Body of pancreas (tissue), 4 donors: ENCODE measurements at regions not wholly inside any gene's neighbourhood (a gene's known extent, or its start where the extent isn't known, plus 50 kb on each side); places are given as distances from the start of the nearest gene placed in this dataset.

ENCODE experiments used
- POLR2A ChIP-seq, 3 donors: fragments of 450-650 bp; IDR thresholded peaks; one replicate each; pipeline ENCODE4 v1.6.1; 2016; ENCODE audit warnings: antibody characterized with exemption in 3 of 3, mild to moderate bottlenecking in 2 of 3
- TF ChIP-seq, protein P1 (sequence below), 7 experiments: fragments of 450-650 bp in 4 of 7; fragments of 200-600 bp in 3 of 7; sonication (generic) in 3 of 7; IDR thresholded peaks; one replicate each; pipeline ENCODE4 v1.5.1; 2016 to 2019; ENCODE audit warnings: antibody characterized with exemption in 7 of 7

DNA sequence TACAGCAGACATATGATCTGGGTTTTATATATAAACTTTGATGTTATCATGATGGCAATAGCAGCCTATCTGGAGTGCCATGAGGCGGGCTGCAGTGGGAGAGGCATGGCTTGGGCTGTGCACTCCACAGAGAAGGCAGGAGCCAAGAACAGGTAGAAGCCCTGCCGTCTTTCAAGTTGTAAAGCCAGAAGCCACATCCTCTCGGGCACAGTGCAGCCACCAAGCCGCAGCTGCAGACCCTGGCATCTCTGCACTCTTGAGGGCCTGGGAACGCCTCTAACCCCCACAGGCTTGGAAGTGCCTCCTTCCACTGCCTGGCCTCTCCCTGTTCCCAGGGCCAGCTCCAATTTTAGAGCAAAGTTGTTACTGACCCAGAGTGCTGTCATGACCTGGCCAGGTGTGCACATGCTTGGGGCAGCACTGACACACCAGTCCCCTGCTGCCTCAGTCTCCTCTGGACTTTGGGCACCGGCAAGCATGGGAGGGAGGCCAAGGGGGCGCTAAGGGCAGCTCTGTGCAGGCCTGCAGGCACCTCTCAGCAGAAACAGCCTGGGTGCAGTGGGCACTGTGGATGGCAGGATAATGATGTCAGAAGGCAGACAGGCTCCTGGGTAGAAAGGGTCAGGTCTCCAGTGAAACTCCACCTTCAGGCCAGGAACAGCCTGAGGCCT, 1619.8 kb upstream of the PRMT6 start:
- TF ChIP-seq POLR2A (IDR thresholded peaks at IDR 0.05) = no peak
- TF ChIP-seq, protein P1, sequence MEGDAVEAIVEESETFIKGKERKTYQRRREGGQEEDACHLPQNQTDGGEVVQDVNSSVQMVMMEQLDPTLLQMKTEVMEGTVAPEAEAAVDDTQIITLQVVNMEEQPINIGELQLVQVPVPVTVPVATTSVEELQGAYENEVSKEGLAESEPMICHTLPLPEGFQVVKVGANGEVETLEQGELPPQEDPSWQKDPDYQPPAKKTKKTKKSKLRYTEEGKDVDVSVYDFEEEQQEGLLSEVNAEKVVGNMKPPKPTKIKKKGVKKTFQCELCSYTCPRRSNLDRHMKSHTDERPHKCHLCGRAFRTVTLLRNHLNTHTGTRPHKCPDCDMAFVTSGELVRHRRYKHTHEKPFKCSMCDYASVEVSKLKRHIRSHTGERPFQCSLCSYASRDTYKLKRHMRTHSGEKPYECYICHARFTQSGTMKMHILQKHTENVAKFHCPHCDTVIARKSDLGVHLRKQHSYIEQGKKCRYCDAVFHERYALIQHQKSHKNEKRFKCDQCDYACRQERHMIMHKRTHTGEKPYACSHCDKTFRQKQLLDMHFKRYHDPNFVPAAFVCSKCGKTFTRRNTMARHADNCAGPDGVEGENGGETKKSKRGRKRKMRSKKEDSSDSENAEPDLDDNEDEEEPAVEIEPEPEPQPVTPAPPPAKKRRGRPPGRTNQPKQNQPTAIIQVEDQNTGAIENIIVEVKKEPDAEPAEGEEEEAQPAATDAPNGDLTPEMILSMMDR (IDR thresholded peaks at IDR 0.05) = no peak
